HFF-Myc (cell line): ENCODE measurements at regions not wholly inside any gene's neighbourhood (a gene's known extent, or its start where the extent isn't known, plus 50 kb on each side); places are given as distances from the start of the nearest gene placed in this dataset.

ENCODE experiments used
- DNase-seq: peaks from one replicate; pipeline ENCODE4 v3.0.0-alpha.2; 2011; ENCODE audit warnings: low read depth; ENCODE audit errors: extremely low read depth
- H3K4me3 ChIP-seq: replicated peaks from 2 replicates; pipeline ENCODE4 v1.5.1; 2011; ENCODE audit warnings: low read depth, mild to moderate bottlenecking, control low read depth, low read length
- TF ChIP-seq, protein P1 (sequence below): IDR thresholded peaks from 2 replicates; pipeline ENCODE4 v1.5.1; 2012; ENCODE audit warnings: mild to moderate bottlenecking, low read depth, low read length, control low read depth; ENCODE audit errors: missing control alignments

DNA sequence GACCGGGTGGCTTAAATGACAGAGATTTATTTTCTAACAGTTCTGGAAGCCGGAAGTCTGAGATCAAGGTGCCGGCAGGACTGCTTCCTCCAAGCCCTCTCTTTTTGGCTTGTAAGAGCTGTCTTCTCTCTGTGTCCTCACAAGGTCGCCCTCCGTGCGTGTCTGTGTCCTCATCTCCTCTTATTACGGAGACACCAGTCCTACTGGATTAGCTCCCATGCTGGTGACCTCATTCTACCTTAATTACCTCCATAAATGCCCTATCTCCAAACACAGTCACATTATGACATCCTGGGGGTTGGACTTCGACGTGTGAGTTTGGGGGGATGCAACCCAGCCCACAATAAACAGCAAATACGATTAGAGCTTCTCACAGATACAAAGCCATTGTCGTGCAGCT is 161.5 kb downstream of the FOXL1 start:
- TF ChIP-seq, protein P1, sequence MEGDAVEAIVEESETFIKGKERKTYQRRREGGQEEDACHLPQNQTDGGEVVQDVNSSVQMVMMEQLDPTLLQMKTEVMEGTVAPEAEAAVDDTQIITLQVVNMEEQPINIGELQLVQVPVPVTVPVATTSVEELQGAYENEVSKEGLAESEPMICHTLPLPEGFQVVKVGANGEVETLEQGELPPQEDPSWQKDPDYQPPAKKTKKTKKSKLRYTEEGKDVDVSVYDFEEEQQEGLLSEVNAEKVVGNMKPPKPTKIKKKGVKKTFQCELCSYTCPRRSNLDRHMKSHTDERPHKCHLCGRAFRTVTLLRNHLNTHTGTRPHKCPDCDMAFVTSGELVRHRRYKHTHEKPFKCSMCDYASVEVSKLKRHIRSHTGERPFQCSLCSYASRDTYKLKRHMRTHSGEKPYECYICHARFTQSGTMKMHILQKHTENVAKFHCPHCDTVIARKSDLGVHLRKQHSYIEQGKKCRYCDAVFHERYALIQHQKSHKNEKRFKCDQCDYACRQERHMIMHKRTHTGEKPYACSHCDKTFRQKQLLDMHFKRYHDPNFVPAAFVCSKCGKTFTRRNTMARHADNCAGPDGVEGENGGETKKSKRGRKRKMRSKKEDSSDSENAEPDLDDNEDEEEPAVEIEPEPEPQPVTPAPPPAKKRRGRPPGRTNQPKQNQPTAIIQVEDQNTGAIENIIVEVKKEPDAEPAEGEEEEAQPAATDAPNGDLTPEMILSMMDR: no peak
- no peak for DNase-seq
- no peak overlapping the region for H3K4me3 ChIP-seq

DNA sequence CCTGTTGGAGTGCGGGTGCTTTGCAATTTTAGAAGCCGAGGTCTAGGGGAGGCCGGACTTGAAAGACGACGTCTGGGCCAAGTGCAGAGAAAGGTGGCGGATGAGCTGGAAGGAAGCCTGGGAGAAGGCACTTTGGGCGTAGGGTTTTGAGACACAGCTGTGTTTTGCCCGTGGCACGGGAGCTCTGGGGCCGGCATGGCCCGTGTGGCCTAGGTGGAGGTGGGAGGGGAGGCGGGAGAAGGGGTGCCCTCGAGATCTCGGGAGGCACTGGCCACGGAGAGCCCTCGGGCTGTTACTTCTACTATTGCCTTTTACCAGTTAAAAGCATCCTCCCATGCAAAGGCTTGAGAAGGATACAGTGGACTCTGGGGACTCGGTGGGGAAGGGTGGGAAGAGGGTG is 161.9 kb downstream of the FOXL1 start:
- no peak overlapping the region for H3K4me3 ChIP-seq
- TF ChIP-seq, protein P1: no peak
- no peak for DNase-seq

DNA sequence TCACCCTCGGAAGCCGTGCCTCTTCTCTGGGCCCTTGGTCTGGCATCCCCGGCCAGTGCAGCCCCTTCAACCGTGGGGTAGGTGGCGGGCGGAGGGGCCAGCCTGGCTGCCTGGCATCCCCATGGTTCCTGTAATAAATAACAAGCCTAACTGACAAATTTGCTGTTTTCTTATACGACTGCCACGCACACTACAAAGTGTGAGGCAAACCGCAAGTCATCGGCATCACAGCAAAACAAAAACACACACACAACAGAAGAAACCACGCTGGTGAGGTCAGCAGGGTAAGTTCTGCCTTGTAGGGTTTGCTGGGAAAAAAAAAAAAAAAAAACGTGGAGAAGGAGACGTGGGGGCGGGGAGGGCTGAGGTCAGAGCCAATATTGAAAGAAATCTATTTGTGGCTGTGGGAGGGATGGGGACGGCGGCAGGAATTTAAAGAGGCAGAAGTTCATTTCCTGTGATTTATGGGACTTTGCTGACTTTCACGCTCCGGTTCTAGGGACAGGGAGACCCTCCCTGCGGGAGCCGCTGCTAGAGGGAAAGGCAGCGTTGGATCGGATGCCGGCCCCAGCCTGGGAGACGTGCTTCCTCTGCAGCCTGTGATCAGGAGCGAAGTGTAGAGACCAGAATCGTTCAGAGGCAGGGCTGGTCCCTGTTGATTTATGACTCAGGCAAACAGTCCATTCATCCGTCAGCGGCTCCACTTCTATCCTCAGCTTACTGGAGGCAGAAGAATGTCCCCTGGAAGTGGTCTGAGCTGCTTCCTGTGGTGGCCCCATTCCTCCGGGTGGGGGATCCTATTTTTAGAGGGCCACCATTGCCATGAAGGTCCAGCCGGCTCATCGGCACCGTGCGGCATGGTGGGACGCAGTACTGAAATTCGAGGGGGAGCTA is 162.8 kb downstream of the FOXL1 start:
- TF ChIP-seq, protein P1: no peak
- H3K4me3 ChIP-seq: peak overlapping the region; percentile 26
- peak; percentile 36 for DNase-seq

DNA sequence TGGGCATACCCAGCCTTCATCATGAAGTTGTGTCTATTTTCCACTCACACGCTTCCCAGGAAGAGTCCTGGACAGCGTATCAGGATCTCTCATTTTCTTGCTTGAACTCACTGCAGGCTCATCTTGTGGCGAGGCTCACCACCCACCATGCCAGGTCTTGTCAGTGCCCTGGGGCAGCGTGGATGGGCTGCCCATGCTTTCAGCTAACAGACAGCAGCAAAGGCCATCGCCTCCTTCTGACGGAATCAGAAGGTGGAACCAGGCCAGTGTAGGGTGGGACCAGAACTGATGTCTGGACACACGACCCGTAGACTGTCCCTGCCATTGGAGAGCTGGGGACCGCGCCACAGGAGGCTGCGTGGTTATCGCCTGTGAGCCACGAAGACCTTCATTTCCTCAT is 169.4 kb downstream of the FOXL1 start:
- TF ChIP-seq, protein P1: no peak
- no peak for DNase-seq
- H3K4me3 ChIP-seq: no peak overlapping the region

DNA sequence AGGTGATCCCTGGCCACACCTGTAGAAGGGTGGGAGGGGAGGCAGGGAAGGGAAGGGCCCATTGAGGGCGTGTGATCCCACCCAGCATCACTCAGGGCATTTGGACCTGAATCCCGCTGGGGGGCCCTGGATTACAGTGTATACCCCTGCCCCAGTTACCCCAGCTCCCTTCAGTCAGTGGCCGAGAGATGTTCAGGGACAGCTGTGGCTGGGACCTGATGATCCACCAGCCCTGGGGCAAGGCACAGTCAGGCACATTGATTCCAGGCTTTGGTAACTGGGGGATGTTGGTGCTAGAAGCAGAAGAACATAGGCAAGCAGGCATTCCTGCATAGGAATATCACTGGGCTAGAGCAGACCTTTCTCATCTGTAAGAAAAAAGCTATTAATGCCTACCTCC is 170.3 kb downstream of the FOXL1 start:
- DNase-seq: no peak

DNA sequence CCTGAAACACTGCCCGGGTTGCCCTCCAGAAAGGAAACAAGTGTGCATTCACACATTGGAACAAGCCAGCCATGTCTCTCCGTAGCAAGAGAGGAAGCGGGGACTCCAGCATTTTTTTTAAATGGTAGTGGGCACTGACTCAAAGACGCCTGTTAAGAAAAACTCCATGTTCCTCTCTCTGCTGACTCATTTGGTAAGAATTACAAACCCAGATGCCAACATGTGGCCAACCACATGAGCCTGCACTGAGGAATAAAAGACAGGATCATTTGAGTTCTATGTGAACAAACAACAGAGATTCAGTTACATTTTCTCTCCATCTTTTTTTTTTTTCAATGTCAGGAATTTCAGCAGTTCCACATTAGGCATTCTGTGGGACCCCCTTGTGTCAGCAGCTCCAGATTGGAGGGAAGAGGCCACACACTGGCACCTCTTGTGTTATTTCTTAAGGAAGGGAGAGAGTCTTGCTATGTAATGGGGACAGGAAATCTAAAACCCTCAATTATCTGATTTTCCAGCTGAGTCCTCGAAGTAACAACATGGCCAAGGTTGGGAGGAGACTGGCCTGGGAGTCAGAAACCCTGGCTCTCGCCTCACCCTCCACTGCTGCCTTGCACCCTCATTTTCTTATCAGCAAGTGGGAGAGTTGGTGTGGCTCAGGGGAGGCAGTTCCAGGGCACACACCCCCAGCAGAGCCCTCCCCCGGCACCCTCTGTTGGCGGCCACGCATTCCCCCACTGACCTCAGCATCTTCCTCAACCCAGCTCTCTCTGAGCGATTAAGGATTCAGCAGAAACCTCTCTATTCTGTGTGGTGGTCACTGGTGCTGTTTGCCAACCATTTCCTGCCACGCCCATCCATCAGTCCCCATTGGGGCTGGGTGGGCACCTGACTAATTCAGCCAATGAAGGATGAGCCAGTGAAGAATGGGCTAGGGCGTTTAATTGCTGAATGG is 173.0 kb downstream of the FOXL1 start:
- TF ChIP-seq, protein P1: no peak
- DNase-seq: peak; percentile 70
- H3K4me3 ChIP-seq: no peak overlapping the region

More for the DNA sequence above, 170.3 kb downstream of the FOXL1 start:
- H3K4me3 ChIP-seq: no peak overlapping the region
- TF ChIP-seq, protein P1: no peak
